ENCODE measurements at regions not wholly inside any gene's neighbourhood (a gene's known extent, or its start where the extent isn't known, plus 50 kb on each side); places are given as distances from the start of the nearest gene placed in this dataset.

GRCh38 chr3:184511741-184512140 lies 49.8 kb upstream of the EPHB3 start:
- Histone ChIP-seq H3K4me1 (peaks cover 0 to 12% (median 9%) of the 10 kb centered on the region in 4 donors), H3K27ac (no peak overlapping the region), H3K4me3 (no peak overlapping the region), H3K36me3 (no peaks in the 10 kb centered on the region), H3K9me3 (no peaks in the 10 kb centered on the region), H3K27me3 (peaks cover 0 to 59% of the 10 kb centered on the region in 2 donors)
- no peak for DNase-seq
- TF ChIP-seq CTCF (IDR thresholded peaks at IDR 0.05), result no peak
- intact Hi-C loops (cut with DNase I; ENCODE audit: low total_unique reads), result loop anchor here (5.0 kb wide), 1 partner anchor 139 kb away; no protein-coding TSS in a partner anchor

Data from tibial artery (tissue), 4 donors.